Naive thymus-derived CD4-positive, alpha-beta T cell (primary cell): ENCODE measurements at regions not wholly inside any gene's neighbourhood (a gene's known extent, or its start where the extent isn't known, plus 50 kb on each side); places are given as distances from the start of the nearest gene placed in this dataset.
"Not testable (repeated sequence)": the region's sequence is repeated elsewhere in the genome, so short reads cannot be mapped to it uniquely, and the experiment has no call there.

Experiments used
- ATAC-seq: fragments of 150-1000 bp; cut with Tn5 transposase; 2 replicates; pipeline ENCODE4 v1.10.0; 2021; ENCODE audit warnings: mild to moderate bottlenecking, moderate library complexity
- CTCF ChIA-PET: fragments of 350-600 bp; sonication (Branson Sonifier 250); formaldehyde crosslinking; loops from one replicate; lab custom pipeline; 2021; ENCODE audit warnings: antibody characterized with exemption; lab: Charles Lee
- POLR2A ChIA-PET: fragments of 350-600 bp; sonication (Branson Sonifier 250); formaldehyde crosslinking; loops from one replicate; lab custom pipeline; 2021; ENCODE audit warnings: antibody characterized with exemption, inconsistent platforms; lab: Charles Lee
- DNase-seq, 9 donors: peaks; one replicate each; pipeline versions ENCODE4 v3.0.0 to v3.0.0-alpha.2; 2020 to 2022; ENCODE audit warnings: mixed read lengths in 1 of 9
- H3K27ac ChIP-seq: one replicate; pipeline ENCODE4 v1.7.0; 2013; ENCODE audit warnings: mild to moderate bottlenecking, low read depth, low read length, moderate library complexity
- H3K27me3 ChIP-seq, 2 donors: one replicate each; pipeline ENCODE4 v1.7.0; 2013; ENCODE audit warnings: low read length in 2 of 2, mild to moderate bottlenecking in 2 of 2, moderate library complexity in 2 of 2; ENCODE audit not compliant: control insufficient read depth in 2 of 2, insufficient read depth in 2 of 2
- H3K36me3 ChIP-seq, 3 experiments: 1 replicate in 2 of 3; 2 replicates in 1 of 3; pipeline ENCODE4 v1.7.0; 2013; ENCODE audit warnings: low read length in 3 of 3, mild to moderate bottlenecking in 3 of 3, moderate library complexity in 1 of 3; ENCODE audit not compliant: insufficient read depth in 3 of 3, control insufficient read depth in 2 of 3
- H3K4me1 ChIP-seq, 2 donors: one replicate each; pipeline ENCODE4 v1.7.0; 2013; ENCODE audit warnings: low read length in 2 of 2, mild to moderate bottlenecking in 2 of 2, moderate library complexity in 1 of 2; ENCODE audit not compliant: control insufficient read depth in 2 of 2, insufficient read depth in 2 of 2
- H3K4me3 ChIP-seq: 2 replicates; pipeline ENCODE4 v1.7.0; 2013; ENCODE audit warnings: mild to moderate bottlenecking, low read length
- H3K9me3 ChIP-seq, 3 experiments: 1 replicate in 2 of 3; 2 replicates in 1 of 3; pipeline ENCODE4 v1.7.0; 2013; ENCODE audit warnings: low read length in 3 of 3; ENCODE audit not compliant: control insufficient read depth in 2 of 3
- H3K27ac Mint-ChIP-seq, 9 donors: one replicate each; pipeline ENCODE4 v1.8.0; 2020 to 2022; ENCODE audit warnings: mixed read lengths in 9 of 9, mild to moderate bottlenecking in 8 of 9, moderate library complexity in 5 of 9, inconsistent platforms in 2 of 9
- H3K27me3 Mint-ChIP-seq, 5 donors: one replicate each; pipeline ENCODE4 v1.8.0; 2021 to 2022; ENCODE audit warnings: mixed read lengths in 5 of 5, mild to moderate bottlenecking in 1 of 5
- H3K36me3 Mint-ChIP-seq, 5 donors: one replicate each; pipeline ENCODE4 v1.8.0; 2020 to 2022; ENCODE audit warnings: mixed read lengths in 5 of 5, mild to moderate bottlenecking in 3 of 5, inconsistent platforms in 1 of 5
- H3K4me1 Mint-ChIP-seq, 7 donors: one replicate each; pipeline ENCODE4 v1.8.0; 2020 to 2022; ENCODE audit warnings: mixed read lengths in 7 of 7, mild to moderate bottlenecking in 3 of 7, inconsistent platforms in 1 of 7
- H3K4me3 Mint-ChIP-seq, 10 donors: one replicate each; pipeline ENCODE4 v1.8.0; 2020 to 2022; ENCODE audit warnings: mild to moderate bottlenecking in 10 of 10, mixed read lengths in 10 of 10, moderate library complexity in 6 of 10, inconsistent platforms in 2 of 10
- H3K9me3 Mint-ChIP-seq, 11 donors: one replicate each; pipeline ENCODE4 v1.8.0; 2020 to 2022; ENCODE audit warnings: mixed read lengths in 11 of 11, mild to moderate bottlenecking in 4 of 11, inconsistent platforms in 1 of 11, moderate library complexity in 1 of 11
- intact Hi-C, 2 donors: fragments of 100-400 bp; cut with micrococcal nuclease; formaldehyde crosslinking; loops; one replicate each; pipeline ENCODE4 v1.15.1; 2023

GRCh38 chr4:134708616-134709015 lies 507.0 kb upstream of the PABPC4L start:
- ChIA-PET POLR2A (no interaction called here), CTCF (no interaction called here)
- H3K36me3 ChIP-seq: no peaks in the 10 kb centered on the region
- H3K27me3 ChIP-seq: no peaks in the 10 kb centered on the region
- Mint-ChIP-seq H3K4me3 (no peak overlapping the region), H3K9me3 (peaks cover 0 to 14% (median 7%) of the 10 kb centered on the region in 11 donors), H3K4me1 (no peaks in the 10 kb centered on the region), H3K27ac (no peak overlapping the region), H3K27me3 (no peaks in the 10 kb centered on the region), H3K36me3 (no peaks in the 10 kb centered on the region)
- no peaks in the 10 kb centered on the region for H3K4me1 ChIP-seq
- intact Hi-C loops: no loop called here
- ATAC-seq (no peak), DNase-seq (no peak)
- H3K4me3 ChIP-seq: no peak overlapping the region
- H3K27ac ChIP-seq: no peak overlapping the region
- peaks cover 0 to 3% (median 0%) of the 10 kb centered on the region in 3 experiments for H3K9me3 ChIP-seq

- no peak overlapping the region for H3K27ac Mint-ChIP-seq
- intact Hi-C loops: no loop called here
- CTCF ChIA-PET: no interaction called here
Observed at GRCh38 chr4:134708026-134708425, 506.4 kb upstream of the PABPC4L start.

GRCh38 chr4:134702374-134702773 lies 500.8 kb upstream of the PABPC4L start:
- Histone ChIP-seq H3K36me3 (no peaks in the 10 kb centered on the region), H3K4me3 (no peak overlapping the region), H3K27me3 (no peaks in the 10 kb centered on the region), H3K9me3 (no peaks in the 10 kb centered on the region), H3K4me1 (no peaks in the 10 kb centered on the region), H3K27ac (no peak overlapping the region)
- CTCF ChIA-PET: no interaction called here
- no peak overlapping the region for H3K27ac Mint-ChIP-seq
- peaks cover 0 to 17% (median 7%) of the 10 kb centered on the region in 11 donors for H3K9me3 Mint-ChIP-seq
- POLR2A ChIA-PET: no interaction called here
- no peaks in the 10 kb centered on the region for H3K36me3 Mint-ChIP-seq
- no peaks in the 10 kb centered on the region for H3K27me3 Mint-ChIP-seq
- H3K4me3 Mint-ChIP-seq: no peak overlapping the region
- no peaks in the 10 kb centered on the region for H3K4me1 Mint-ChIP-seq
- no peak for ATAC-seq
- no peak for DNase-seq
- intact Hi-C loops: no loop called here

More at GRCh38 chr4:134708026-134708425, 506.4 kb upstream of the PABPC4L start:
- Histone ChIP-seq H3K27ac (no peak overlapping the region), H3K36me3 (no peaks in the 10 kb centered on the region), H3K4me3 (no peak overlapping the region), H3K27me3 (no peaks in the 10 kb centered on the region), H3K9me3 (peaks cover 0 to 3% (median 0%) of the 10 kb centered on the region in 3 experiments), H3K4me1 (no peaks in the 10 kb centered on the region)
- POLR2A ChIA-PET: no interaction called here
- H3K36me3 Mint-ChIP-seq: no peaks in the 10 kb centered on the region
- H3K4me3 Mint-ChIP-seq: no peak overlapping the region
- ATAC-seq: no peak
- peaks cover 0 to 11% (median 4%) of the 10 kb centered on the region in 11 donors for H3K9me3 Mint-ChIP-seq
- H3K27me3 Mint-ChIP-seq: no peaks in the 10 kb centered on the region
- no peak for DNase-seq
- no peaks in the 10 kb centered on the region for H3K4me1 Mint-ChIP-seq

- POLR2A ChIA-PET: no interaction called here
- H3K4me3 ChIP-seq: no peak overlapping the region
- H3K4me1 Mint-ChIP-seq: no peaks in the 10 kb centered on the region
- no peak overlapping the region for H3K4me3 Mint-ChIP-seq
- CTCF ChIA-PET: no interaction called here
- H3K27ac ChIP-seq: no peak overlapping the region
- no peaks in the 10 kb centered on the region for H3K36me3 Mint-ChIP-seq
- no peaks in the 10 kb centered on the region for H3K27me3 ChIP-seq
- H3K4me1 ChIP-seq: no peaks in the 10 kb centered on the region
- no peaks in the 10 kb centered on the region for H3K36me3 ChIP-seq
- intact Hi-C loops: no loop called here
- H3K9me3 Mint-ChIP-seq: peaks cover 0 to 17% (median 7%) of the 10 kb centered on the region in 11 donors
- no peaks in the 10 kb centered on the region for H3K9me3 ChIP-seq
- no peaks in the 10 kb centered on the region for H3K27me3 Mint-ChIP-seq
- DNase-seq (no peak), ATAC-seq (no peak)
- H3K27ac Mint-ChIP-seq: no peak overlapping the region
Observed at GRCh38 chr4:134700251-134700650, 498.7 kb upstream of the PABPC4L start.

- H3K36me3 Mint-ChIP-seq, intact Hi-C loops, H3K27ac ChIP-seq, ATAC-seq, H3K27me3 Mint-ChIP-seq, H3K9me3 ChIP-seq, CTCF ChIA-PET, H3K4me1 Mint-ChIP-seq, POLR2A ChIA-PET, H3K36me3 ChIP-seq, H3K4me3 Mint-ChIP-seq, H3K4me3 ChIP-seq, H3K4me1 ChIP-seq, DNase-seq, H3K27ac Mint-ChIP-seq, H3K27me3 ChIP-seq: not testable (repeated sequence)
- H3K9me3 Mint-ChIP-seq: peaks cover 0 to 23% (median 8%) of the 10 kb centered on the region in 11 donors
Observed at GRCh38 chr4:134698831-134699230, 497.2 kb upstream of the PABPC4L start.

GRCh38 chr4:134695433-134695832 lies 493.8 kb upstream of the PABPC4L start:
- no peaks in the 10 kb centered on the region for H3K4me1 ChIP-seq
- no peaks in the 10 kb centered on the region for H3K4me1 Mint-ChIP-seq
- H3K4me3 Mint-ChIP-seq: no peak overlapping the region
- no peaks in the 10 kb centered on the region for H3K27me3 Mint-ChIP-seq
- no peak for ATAC-seq
- ChIA-PET POLR2A (no interaction called here), CTCF (no interaction called here)
- peaks cover 0 to 23% (median 7%) of the 10 kb centered on the region in 11 donors for H3K9me3 Mint-ChIP-seq
- H3K36me3 Mint-ChIP-seq: peaks cover 0 to 3% (median 0%) of the 10 kb centered on the region in 5 donors
- intact Hi-C loops: no loop called here
- no peak overlapping the region for H3K27ac Mint-ChIP-seq
- H3K36me3 ChIP-seq: no peaks in the 10 kb centered on the region
- no peak overlapping the region for H3K27ac ChIP-seq
- no peaks in the 10 kb centered on the region for H3K9me3 ChIP-seq
- no peak overlapping the region for H3K4me3 ChIP-seq
- DNase-seq: no peak
- H3K27me3 ChIP-seq: no peaks in the 10 kb centered on the region

- intact Hi-C loops: no loop called here
- H3K4me3 Mint-ChIP-seq: no peak overlapping the region
- H3K36me3 Mint-ChIP-seq: peaks cover 0 to 3% (median 0%) of the 10 kb centered on the region in 5 donors
- ATAC-seq (no peak), DNase-seq (no peak)
- H3K4me3 ChIP-seq: no peak overlapping the region
- H3K9me3 ChIP-seq: no peaks in the 10 kb centered on the region
- no peaks in the 10 kb centered on the region for H3K4me1 ChIP-seq
- peaks cover 0 to 2% (median 0%) of the 10 kb centered on the region in 7 donors for H3K4me1 Mint-ChIP-seq
- H3K27me3 ChIP-seq: no peaks in the 10 kb centered on the region
- H3K27me3 Mint-ChIP-seq: no peaks in the 10 kb centered on the region
- POLR2A ChIA-PET: no interaction called here
- CTCF ChIA-PET: no interaction called here
- peaks cover 0 to 16% (median 4%) of the 10 kb centered on the region in 11 donors for H3K9me3 Mint-ChIP-seq
- H3K36me3 ChIP-seq: no peaks in the 10 kb centered on the region
- no peak overlapping the region for H3K27ac Mint-ChIP-seq
- no peak overlapping the region for H3K27ac ChIP-seq
Observed at GRCh38 chr4:134691915-134692314, 490.3 kb upstream of the PABPC4L start.
